ENCODE measurements at regions not wholly inside any gene's neighbourhood (a gene's known extent, or its start where the extent isn't known, plus 50 kb on each side); places are given as distances from the start of the nearest gene placed in this dataset.

DNA sequence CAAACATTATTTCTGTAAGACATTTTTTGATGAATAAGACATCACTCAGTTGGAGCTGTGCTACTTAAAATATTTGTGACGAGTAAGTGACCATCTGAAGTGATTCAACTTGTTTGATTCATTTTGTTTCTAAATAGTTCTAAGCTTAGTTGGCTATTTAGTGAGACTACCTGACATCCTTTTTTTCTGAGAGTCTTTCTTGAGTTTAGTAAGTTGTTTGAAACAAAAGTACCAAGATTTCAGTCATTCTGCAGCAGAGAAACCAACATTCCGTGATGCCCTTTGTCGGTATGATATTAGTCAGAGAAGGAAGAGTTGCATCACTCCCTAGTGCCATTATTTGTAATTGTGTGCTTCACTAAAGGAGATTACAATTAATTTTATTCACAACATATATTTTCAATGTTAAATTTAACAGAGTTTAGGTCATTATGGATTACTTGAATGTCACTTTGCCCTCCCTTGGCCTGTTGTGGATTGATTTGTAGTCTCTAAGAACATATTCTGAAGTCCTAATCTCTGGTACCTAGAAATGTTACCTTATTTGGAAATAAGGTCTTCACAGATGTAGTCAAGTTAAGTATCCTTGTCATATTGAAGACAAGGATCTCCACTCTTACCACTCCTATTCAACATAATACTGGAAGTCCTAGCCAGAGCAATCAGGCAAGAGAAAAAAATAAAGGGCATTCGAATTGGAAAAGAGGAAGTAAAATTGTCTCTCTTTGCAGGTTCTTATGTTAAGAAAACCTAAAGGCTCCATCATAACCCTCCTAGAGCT, 212.2 kb downstream of the PCSK1 start:
- intact Hi-C loops (cut with DNase I), result no loop called here
- no peaks in the 10 kb centered on the region for H3K9me3 ChIP-seq
- H3K4me1 ChIP-seq, result no peaks in the 10 kb centered on the region
- no peak overlapping the region for H3K4me3 ChIP-seq
- ATAC-seq, result no peak
- H3K36me3 ChIP-seq, result no peaks in the 10 kb centered on the region
- DNase-seq, result no peak
- no peaks in the 10 kb centered on the region for H3K27me3 ChIP-seq
- no peak overlapping the region for H3K27ac ChIP-seq
- FAIRE-seq, result no peak
- WGBS, 2 donors, result 91 to 96% methylated on average over 4 of the region's 4 CpGs
- TF ChIP-seq, protein P1, sequence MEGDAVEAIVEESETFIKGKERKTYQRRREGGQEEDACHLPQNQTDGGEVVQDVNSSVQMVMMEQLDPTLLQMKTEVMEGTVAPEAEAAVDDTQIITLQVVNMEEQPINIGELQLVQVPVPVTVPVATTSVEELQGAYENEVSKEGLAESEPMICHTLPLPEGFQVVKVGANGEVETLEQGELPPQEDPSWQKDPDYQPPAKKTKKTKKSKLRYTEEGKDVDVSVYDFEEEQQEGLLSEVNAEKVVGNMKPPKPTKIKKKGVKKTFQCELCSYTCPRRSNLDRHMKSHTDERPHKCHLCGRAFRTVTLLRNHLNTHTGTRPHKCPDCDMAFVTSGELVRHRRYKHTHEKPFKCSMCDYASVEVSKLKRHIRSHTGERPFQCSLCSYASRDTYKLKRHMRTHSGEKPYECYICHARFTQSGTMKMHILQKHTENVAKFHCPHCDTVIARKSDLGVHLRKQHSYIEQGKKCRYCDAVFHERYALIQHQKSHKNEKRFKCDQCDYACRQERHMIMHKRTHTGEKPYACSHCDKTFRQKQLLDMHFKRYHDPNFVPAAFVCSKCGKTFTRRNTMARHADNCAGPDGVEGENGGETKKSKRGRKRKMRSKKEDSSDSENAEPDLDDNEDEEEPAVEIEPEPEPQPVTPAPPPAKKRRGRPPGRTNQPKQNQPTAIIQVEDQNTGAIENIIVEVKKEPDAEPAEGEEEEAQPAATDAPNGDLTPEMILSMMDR (IDR thresholded peaks at IDR 0.05), result no peak

DNA sequence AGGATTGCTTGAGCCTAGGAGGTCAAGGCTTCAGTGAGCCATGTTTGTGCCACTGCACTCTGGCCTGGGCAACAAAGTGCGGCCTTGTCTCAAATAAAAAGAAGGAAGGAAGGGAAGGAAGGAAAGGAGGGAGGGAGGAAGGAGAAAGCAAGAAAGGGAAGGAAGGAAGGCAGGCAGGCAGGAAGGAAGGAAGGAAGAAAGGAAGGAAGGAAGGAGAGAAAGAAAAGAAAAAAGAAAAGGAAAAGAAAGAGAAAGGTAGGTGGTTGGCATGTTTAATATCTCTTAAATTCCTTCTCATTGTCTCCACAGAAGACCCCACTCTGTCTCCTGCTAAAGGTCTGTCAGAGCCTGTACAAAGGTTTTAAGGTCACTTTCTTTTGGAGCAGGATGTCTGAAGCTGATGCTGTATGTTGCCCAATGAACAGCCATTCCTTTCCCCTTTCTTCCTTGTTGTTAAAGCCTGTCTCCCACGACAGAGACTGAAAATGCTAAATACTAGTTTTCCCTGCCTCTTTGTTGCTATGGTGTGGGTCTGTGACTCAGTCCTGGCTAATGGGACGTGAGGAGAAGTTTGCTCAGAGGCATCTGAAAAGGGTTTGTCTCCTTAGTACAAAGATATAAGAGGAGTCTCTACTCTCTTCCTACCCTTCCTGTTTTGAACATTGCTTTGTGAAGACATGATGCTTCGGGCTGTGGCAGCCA, 213.3 kb downstream of the PCSK1 start:
- intact Hi-C loops (cut with DNase I), result no loop called here
- H3K27me3 ChIP-seq, result no peaks in the 10 kb centered on the region
- ATAC-seq (peak in 1 of 4 donors; percentile 34), FAIRE-seq (no peak), DNase-seq (no peak)
- H3K9me3 ChIP-seq, result no peaks in the 10 kb centered on the region
- no peaks in the 10 kb centered on the region for H3K36me3 ChIP-seq
- no peak overlapping the region for H3K27ac ChIP-seq
- 82 to 88% methylated on average over 4 of the region's 4 CpGs for WGBS, 2 donors
- no peak overlapping the region for H3K4me3 ChIP-seq
- H3K4me1 ChIP-seq, result peaks cover 6 to 7% (median 7%) of the 10 kb centered on the region in 3 donors
- TF ChIP-seq, protein P1 (IDR thresholded peaks at IDR 0.05), result no peak

DNA sequence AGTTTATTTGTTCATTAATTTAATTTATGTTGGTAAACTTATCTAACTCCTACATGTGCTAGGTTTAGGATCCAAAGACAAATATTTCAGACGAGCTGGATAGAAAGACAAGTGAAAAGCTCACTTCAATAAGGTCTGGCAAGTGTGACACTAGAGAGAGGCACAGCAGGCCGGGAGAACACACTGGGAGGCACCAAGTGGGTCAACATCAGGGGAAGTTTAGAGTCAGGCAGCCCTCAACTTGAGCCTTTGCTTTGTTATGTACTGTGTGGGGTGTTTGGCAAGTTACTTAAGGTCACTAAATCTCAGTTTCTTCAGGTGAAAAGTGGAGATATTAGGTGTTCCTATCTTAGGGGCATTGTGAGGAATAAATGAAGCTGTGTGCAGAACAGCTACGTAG, 214.4 kb downstream of the PCSK1 start:
- TF ChIP-seq, protein P1 (IDR thresholded peaks at IDR 0.05), result no peak
- intact Hi-C loops (cut with DNase I), result no loop called here
- FAIRE-seq (no peak), DNase-seq (no peak), ATAC-seq (no peak)
- Histone ChIP-seq H3K4me3 (no peak overlapping the region), H3K4me1 (peaks cover 6 to 10% (median 7%) of the 10 kb centered on the region in 3 donors), H3K27me3 (no peaks in the 10 kb centered on the region), H3K36me3 (no peaks in the 10 kb centered on the region), H3K27ac (no peak overlapping the region), H3K9me3 (no peaks in the 10 kb centered on the region)
- 80 to 82% methylated on average over 3 of the region's 3 CpGs for WGBS, 2 donors

DNA sequence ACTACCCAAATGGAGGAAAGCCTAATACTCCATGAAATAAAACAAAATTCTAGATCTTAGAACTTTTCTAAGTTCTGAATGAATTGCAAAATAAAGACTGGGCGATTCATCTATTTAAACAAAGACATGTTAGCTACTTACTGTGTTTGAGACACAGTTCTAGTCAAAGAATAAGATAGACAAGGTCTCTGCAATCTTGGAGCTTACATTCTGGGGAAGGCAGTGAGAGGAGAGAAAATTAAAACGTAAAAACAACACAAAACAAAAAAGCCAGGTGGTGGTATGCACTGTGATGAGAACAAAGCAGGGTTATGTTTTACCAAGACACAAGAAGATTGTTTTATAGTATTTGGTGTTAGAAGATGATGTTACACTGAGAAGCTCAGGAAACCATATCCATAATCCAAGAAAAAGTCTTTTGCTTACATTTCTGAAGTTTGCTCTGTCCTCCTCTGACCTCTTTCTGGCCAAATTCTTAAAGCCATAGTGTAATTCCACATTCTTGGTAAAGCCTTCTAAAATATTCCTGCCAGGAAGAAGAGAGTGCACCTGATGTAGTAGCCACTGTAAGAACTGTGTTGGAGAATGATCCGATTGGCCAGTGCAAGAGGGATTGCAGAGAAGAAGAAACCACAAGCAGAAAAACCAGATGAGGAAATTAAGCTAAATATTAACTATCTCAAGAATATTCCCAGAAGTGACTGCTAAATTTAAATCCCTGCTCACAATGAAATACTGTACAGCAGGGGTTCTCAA, 218.4 kb downstream of the PCSK1 start:
- Histone ChIP-seq H3K4me3 (peak overlapping the region in 2 of 4 donors; percentile 14 to 37), H3K4me1 (peaks cover 6 to 11% (median 7%) of the 10 kb centered on the region in 3 donors), H3K27me3 (no peaks in the 10 kb centered on the region), H3K27ac (peak overlapping the region in 2 of 4 donors; percentile 46 to 69), H3K9me3 (no peaks in the 10 kb centered on the region), H3K36me3 (no peaks in the 10 kb centered on the region)
- DNase-seq (peak in 2 of 6 donors; percentile 33 to 49), FAIRE-seq (no peak), ATAC-seq (peak; percentile 77 to 97 (median 95))
- TF ChIP-seq, protein P1 (IDR thresholded peaks at IDR 0.05), result no peak
- intact Hi-C loops (cut with DNase I), result no loop called here
- WGBS, 2 donors, result 26 to 36% methylated on average over 3 of the region's 3 CpGs

All from pancreas (tissue), 10 donors.